ENCODE measurements at regions not wholly inside any gene's neighbourhood (a gene's known extent, or its start where the extent isn't known, plus 50 kb on each side); places are given as distances from the start of the nearest gene placed in this dataset.

DNA sequence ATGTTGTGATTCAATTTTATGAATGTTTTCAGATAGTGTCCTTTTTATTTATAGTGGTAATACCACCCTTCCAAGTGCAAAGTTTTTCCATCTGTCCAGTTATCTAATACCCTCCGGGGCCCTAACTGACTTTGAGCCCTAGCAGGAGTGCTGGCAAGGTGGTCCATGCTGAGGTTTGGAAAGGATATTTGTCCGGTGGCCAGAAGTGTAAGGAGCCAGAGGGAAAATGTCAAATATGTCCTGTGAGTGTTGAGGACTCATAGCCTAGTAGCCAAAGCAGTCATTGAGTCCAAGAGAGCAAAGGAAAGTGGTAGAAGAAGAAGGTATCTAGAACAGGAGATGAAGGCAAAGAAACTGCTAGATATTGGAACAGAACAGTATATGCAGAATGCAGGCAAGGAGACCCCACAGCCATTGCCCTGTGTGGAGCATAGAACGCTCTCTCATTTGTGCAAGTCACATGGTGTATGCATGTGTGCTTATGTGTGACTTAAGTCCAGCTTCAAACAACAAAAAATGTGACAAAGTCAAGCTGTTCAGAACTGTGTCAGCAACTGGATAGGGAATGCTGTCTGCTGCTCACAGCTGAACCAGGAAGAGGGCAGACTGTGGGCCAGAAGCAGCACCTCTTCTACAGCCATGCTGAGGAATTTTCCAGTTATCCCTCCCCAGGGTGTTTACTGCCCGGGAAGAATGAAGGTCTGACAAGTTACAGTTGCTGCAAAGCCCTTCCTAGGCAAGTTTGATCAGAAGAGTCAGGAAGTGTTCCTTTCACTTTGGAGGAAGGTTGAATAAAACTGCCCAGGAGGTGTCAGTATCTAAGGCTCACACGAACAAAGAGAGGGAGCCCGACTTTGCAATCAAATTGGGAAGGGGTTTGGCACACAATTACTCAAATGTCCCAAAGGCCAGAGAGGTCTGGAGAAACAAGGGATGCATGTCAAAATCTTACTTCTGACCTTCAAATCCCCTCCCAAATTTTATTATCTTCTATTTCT lies 463.3 kb upstream of the DMAC1 start:
- no peak overlapping the region for H3K4me2 ChIP-seq (ENCODE audit: insufficient read depth, low read length)
- DNase-seq = no peak

DNA sequence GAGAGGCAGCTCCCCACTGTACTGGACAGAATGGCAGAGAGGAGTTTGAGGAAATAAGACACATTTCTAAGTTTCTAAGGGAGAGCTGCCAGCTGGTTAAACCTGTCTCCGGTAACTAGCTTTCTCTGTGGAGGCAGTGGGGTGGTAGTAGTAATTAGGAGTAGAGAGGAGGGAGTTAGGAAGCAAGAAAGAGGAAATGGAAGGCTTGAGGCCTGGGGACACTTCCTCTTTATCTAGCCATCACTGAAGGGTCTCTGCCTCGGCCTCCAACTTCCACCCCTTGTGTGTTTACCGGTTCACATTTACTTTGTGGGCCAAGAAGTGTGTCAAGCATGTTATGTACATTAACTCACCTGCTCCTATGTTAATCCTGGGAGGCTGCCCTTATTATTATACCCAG lies 462.2 kb upstream of the DMAC1 start:
- no peak overlapping the region for H3K9ac ChIP-seq (ENCODE audit: low read depth, low read length)
- ATAC-seq (ENCODE audit: insufficient read depth, low read depth) (no peak), DNase-seq (no peak)
- no peak overlapping the region for H2AFZ ChIP-seq (ENCODE audit: low read depth, low read length)
- H4K20me1 ChIP-seq (ENCODE audit: insufficient read depth, low read length) = no peaks in the 10 kb centered on the region
- no peaks in the 10 kb centered on the region for H3K27me3 ChIP-seq (ENCODE audit: insufficient read depth, low read length, poor library complexity)
- no peaks in the 10 kb centered on the region for H3K36me3 ChIP-seq (ENCODE audit: insufficient read depth, low read length)
- H3K79me2 ChIP-seq (ENCODE audit: insufficient read depth, low read length) = no peaks in the 10 kb centered on the region
- no peak for TF ChIP-seq EZH2 (IDR thresholded peaks at IDR 0.05; ENCODE audit: borderline replicate concordance, low read depth, low read length, severe bottlenecking)
- TF ChIP-seq, protein P1, sequence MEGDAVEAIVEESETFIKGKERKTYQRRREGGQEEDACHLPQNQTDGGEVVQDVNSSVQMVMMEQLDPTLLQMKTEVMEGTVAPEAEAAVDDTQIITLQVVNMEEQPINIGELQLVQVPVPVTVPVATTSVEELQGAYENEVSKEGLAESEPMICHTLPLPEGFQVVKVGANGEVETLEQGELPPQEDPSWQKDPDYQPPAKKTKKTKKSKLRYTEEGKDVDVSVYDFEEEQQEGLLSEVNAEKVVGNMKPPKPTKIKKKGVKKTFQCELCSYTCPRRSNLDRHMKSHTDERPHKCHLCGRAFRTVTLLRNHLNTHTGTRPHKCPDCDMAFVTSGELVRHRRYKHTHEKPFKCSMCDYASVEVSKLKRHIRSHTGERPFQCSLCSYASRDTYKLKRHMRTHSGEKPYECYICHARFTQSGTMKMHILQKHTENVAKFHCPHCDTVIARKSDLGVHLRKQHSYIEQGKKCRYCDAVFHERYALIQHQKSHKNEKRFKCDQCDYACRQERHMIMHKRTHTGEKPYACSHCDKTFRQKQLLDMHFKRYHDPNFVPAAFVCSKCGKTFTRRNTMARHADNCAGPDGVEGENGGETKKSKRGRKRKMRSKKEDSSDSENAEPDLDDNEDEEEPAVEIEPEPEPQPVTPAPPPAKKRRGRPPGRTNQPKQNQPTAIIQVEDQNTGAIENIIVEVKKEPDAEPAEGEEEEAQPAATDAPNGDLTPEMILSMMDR (IDR thresholded peaks at IDR 0.05; ENCODE audit: borderline replicate concordance, extremely low read depth, low read length, poor library complexity, severe bottlenecking) = no peak
- peaks cover 4% of the 10 kb centered on the region for H3K4me1 ChIP-seq (ENCODE audit: insufficient read depth, low read length)
- H3K4me3 ChIP-seq (ENCODE audit: low read depth in 1 of 2, low read length in 2 of 2) = no peak overlapping the region
- no peak overlapping the region for H3K4me2 ChIP-seq (ENCODE audit: insufficient read depth, low read length)
- no peaks in the 10 kb centered on the region for H3K9me3 ChIP-seq (ENCODE audit: insufficient read depth, low read length, severe bottlenecking)
- H3K27ac ChIP-seq (ENCODE audit: low read length) = no peak overlapping the region

More for the DNA sequence above, 463.3 kb upstream of the DMAC1 start:
- no peak; the same call in 2 of the 3 replicates for ATAC-seq (ENCODE audit: insufficient read depth, low read depth)
- Histone ChIP-seq H3K9me3 (ENCODE audit: insufficient read depth, low read length, severe bottlenecking) (no peaks in the 10 kb centered on the region), H3K36me3 (ENCODE audit: insufficient read depth, low read length) (no peaks in the 10 kb centered on the region), H3K27ac (ENCODE audit: low read length) (0 out of 2 replicates have a peak overlapping the region, but pooled peaks have one; percentile 27), H3K4me3 (ENCODE audit: low read depth in 1 of 2, low read length in 2 of 2) (no peak overlapping the region), H3K4me1 (ENCODE audit: insufficient read depth, low read length) (peaks cover 4% of the 10 kb centered on the region), H4K20me1 (ENCODE audit: insufficient read depth, low read length) (no peaks in the 10 kb centered on the region), H3K9ac (ENCODE audit: low read depth, low read length) (no peak overlapping the region), H3K27me3 (ENCODE audit: insufficient read depth, low read length, poor library complexity) (no peaks in the 10 kb centered on the region), H3K79me2 (ENCODE audit: insufficient read depth, low read length) (no peaks in the 10 kb centered on the region), H2AFZ (ENCODE audit: low read depth, low read length) (peak overlapping the region; percentile 65)
- TF ChIP-seq EZH2 (IDR thresholded peaks at IDR 0.05; ENCODE audit: borderline replicate concordance, low read depth, low read length, severe bottlenecking) = no peak
- TF ChIP-seq, protein P1 (IDR thresholded peaks at IDR 0.05; ENCODE audit: borderline replicate concordance, extremely low read depth, low read length, poor library complexity, severe bottlenecking) = peak; percentile 27

DNA sequence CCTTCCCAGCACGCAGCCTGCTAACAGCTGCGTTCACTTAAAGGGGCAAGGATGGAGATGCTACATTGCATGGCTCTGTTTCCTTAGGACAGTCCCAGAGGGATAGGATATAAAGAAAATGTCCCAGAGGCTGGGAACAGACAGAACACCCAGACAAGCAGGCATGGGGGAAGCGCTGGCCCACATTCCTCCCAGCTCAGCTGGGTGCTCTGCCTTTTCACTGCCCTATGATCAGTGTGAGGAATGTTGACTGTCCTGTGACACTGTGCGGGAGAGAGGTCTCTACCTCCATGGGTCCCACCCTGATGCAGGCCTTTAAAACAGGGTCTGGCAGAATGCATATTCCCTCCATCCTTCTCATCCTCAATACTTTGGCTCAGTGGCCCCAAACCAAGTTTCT lies 459.4 kb upstream of the DMAC1 start:
- Histone ChIP-seq H3K4me2 (ENCODE audit: insufficient read depth, low read length) (no peak overlapping the region), H2AFZ (ENCODE audit: low read depth, low read length) (no peak overlapping the region), H3K4me3 (ENCODE audit: low read depth in 1 of 2, low read length in 2 of 2) (no peak overlapping the region), H3K36me3 (ENCODE audit: insufficient read depth, low read length) (no peaks in the 10 kb centered on the region), H3K9me3 (ENCODE audit: insufficient read depth, low read length, severe bottlenecking) (no peaks in the 10 kb centered on the region), H4K20me1 (ENCODE audit: insufficient read depth, low read length) (no peaks in the 10 kb centered on the region), H3K9ac (ENCODE audit: low read depth, low read length) (no peak overlapping the region), H3K27ac (ENCODE audit: low read length) (no peak overlapping the region), H3K27me3 (ENCODE audit: insufficient read depth, low read length, poor library complexity) (no peaks in the 10 kb centered on the region), H3K4me1 (ENCODE audit: insufficient read depth, low read length) (peaks cover 4% of the 10 kb centered on the region), H3K79me2 (ENCODE audit: insufficient read depth, low read length) (no peaks in the 10 kb centered on the region)
- DNase-seq = no peak
- TF ChIP-seq, protein P1 (IDR thresholded peaks at IDR 0.05; ENCODE audit: borderline replicate concordance, extremely low read depth, low read length, poor library complexity, severe bottlenecking) = no peak
- TF ChIP-seq EZH2 (IDR thresholded peaks at IDR 0.05; ENCODE audit: borderline replicate concordance, low read depth, low read length, severe bottlenecking) = no peak
- no peak for ATAC-seq (ENCODE audit: insufficient read depth, low read depth)
